NCI-H774 (cell line): ENCODE measurements at regions not wholly inside any gene's neighbourhood (a gene's known extent, or its start where the extent isn't known, plus 50 kb on each side); places are given as distances from the start of the nearest gene placed in this dataset.

Source experiments
- DNase-seq: peaks from one replicate; lab custom pipeline; 2025; lab: John Stamatoyannopoulos, UW

DNA sequence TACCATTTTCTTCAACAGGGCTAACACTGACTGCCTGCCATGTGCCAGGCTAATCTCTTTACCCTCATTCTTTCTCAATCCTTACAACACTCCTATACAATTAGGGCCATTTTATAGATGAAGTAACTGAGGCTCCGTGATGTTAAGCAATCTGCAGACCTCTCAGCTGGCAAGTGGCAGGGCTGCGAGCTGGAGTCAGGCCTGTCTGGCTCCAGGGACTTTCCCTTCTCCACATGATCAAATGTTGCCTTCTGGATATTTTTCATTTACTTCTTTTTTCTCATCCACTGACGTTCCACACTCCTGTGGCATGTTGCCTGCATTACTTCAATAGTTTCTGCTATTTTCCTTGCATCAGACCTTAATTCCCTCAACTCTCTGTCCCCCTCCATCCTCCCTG is 55.2 kb upstream of the TAGAP start:
- no peak for DNase-seq

GRCh38 chr6:159099276-159099675 is 54.5 kb upstream of the TAGAP start:
- DNase-seq: no peak

- no peak for DNase-seq
These were observed 53.9 kb upstream of the TAGAP start for GRCh38 chr6:159098636-159099106.

DNA sequence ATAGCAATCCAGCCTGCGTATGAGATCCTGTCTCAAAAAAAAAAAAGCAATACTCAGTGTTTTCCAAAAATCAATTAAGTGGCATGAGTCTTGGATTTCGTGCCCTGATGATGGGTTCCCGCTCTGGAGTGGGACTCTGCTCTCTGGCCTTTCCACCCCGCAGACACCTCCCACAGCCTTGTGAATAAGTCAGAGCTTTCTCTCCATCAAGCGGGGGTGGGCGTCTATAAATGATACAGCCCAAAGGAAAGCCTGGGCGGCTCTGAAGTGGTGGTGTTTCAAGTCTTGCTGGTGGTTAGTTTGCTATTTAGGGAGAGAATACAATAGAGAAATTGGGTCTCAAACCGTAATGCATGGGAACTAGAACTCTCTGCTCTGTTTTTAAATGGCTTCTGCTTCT is 52.5 kb upstream of the TAGAP start:
- no peak for DNase-seq

- no peak for DNase-seq
These were observed 50.8 kb upstream of the TAGAP start for GRCh38 chr6:159095616-159096015.

DNA sequence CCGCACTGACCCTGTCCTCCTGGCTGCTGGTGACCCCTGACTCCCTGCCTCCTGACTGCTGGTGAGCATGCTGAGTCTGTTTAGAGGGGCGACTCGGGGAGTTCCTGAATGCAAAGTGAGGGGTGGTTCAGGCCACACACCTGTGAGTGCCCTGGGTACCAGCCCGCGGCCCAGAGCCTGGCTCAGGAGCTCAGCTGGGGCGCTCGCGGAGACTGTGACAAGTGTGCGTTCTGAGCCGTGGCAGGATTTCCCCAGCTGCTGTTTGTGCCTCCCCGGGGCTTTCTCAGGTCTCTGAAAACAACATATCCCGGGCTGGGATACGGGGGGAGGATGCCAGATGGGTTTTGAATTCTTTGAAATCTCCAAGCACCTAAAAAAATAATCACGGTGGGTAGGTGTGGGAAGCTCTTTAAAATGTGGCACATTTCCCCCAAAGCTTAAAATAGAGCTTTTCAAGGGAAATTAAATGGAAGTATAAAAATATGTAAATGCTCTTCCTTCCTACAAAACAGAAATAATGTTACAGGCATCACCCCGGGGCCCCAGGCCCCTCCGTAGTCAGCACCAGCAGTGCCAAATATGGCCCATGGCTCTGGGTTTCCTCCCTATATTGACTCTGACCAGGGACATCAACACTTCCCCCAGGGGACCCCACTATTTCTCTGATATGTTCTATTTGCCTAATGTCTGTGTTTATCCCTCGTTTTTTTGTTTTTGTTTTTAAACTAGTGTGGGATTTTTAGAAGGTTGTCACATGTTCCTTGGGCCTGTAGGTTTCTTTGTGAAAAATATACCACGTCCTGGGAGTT is 49.9 kb upstream of the TAGAP start:
- DNase-seq: no peak
